HepG2 (cell line): ENCODE measurements at regions not wholly inside any gene's neighbourhood (a gene's known extent, or its start where the extent isn't known, plus 50 kb on each side); places are given as distances from the start of the nearest gene placed in this dataset.

Source experiments
- ATAC-seq: fragments of 200-7000 bp; cut with Tn5 transposase; 3 replicates; pipeline ENCODE4 v1.9.1; 2020; ENCODE audit warnings: mild to moderate bottlenecking, moderate library complexity
- BruUV-seq: library from RNA; stranded (reverse); fragments of 400-500 nt; replicated peaks from 2 replicates; lab custom pipeline; 2021; lab: Mats Ljungman, UMichigan
- CTCF ChIA-PET: fragments of 300-600 bp; formaldehyde crosslinking; extraction: SDS; loops from one replicate; lab custom pipeline; 2021; ENCODE audit warnings: low total read pairs, inconsistent platforms, low intra/inter-chr PET ratio; lab: Yijun Ruan, JAX
- POLR2A ChIA-PET: fragments of 350-600 bp; sonication (Branson Sonifier 250); formaldehyde crosslinking; loops from one replicate; lab custom pipeline; 2020; ENCODE audit warnings: antibody characterized with exemption, inconsistent platforms; lab: Yijun Ruan, JAX
- DNase-seq: peaks from one replicate; pipeline ENCODE4 v3.0.0-alpha.2; 2015; ENCODE audit warnings: low spot score
- FAIRE-seq: peaks from 3 replicates; lab custom pipeline; 2011; peaks lifted over from hg19 to GRCh38; lab: Jason Lieb, UNC
- H2AFZ ChIP-seq: one replicate; pipeline ENCODE4 v1.6.1; 2011; ENCODE audit warnings: low read length, inconsistent platforms
- H3K27ac ChIP-seq: fragments of 300-600 bp; 3 replicates; pipeline ENCODE4 v1.8.0; 2011; ENCODE audit warnings: mixed run types, mild to moderate bottlenecking, mixed read lengths, low read length, inconsistent platforms; ENCODE audit not compliant: insufficient read depth; ENCODE audit errors: extremely low read length
- H3K27me3 ChIP-seq, 2 experiments: fragments of 200-600 bp in 1 of 2; 2 replicates in 1 of 2; 3 replicates in 1 of 2; pipeline versions ENCODE4 v1.6.0 to v1.8.0; 2011; ENCODE audit warnings: low read length in 2 of 2, mild to moderate bottlenecking in 2 of 2, moderate library complexity in 2 of 2, inconsistent platforms in 1 of 2; ENCODE audit not compliant: insufficient read depth in 2 of 2, control insufficient read depth in 1 of 2
- H3K36me3 ChIP-seq, 2 experiments: fragments of 200-600 bp in 1 of 2; replicated peaks in 1 of 2; 2 replicates in 1 of 2; 3 replicates in 1 of 2; pipeline versions ENCODE4 v1.5.1 to v1.8.0; 2011; ENCODE audit warnings: low read length in 2 of 2, inconsistent platforms in 1 of 2; ENCODE audit not compliant: insufficient read depth in 2 of 2, control insufficient read depth in 1 of 2
- H3K4me1 ChIP-seq: 2 replicates; pipeline ENCODE4 v1.5.1; 2012; ENCODE audit warnings: low read length, inconsistent platforms; ENCODE audit not compliant: insufficient read depth
- H3K4me2 ChIP-seq: 2 replicates; pipeline ENCODE4 v1.6.0; 2011; ENCODE audit warnings: low read depth, low read length, inconsistent platforms
- H3K4me3 ChIP-seq, 3 experiments: fragments of 200-600 bp in 1 of 3; sonication (generic), shearing (Covaris generic) in 1 of 3; replicated peaks in 1 of 3; 2 replicates each; pipeline ENCODE4 v1.5.1; 2011 to 2016; ENCODE audit warnings: low read length in 3 of 3, inconsistent platforms in 2 of 3, low read depth in 2 of 3, mild to moderate bottlenecking in 2 of 3, control low read depth in 1 of 3, mixed read lengths in 1 of 3; ENCODE audit not compliant: insufficient read depth in 1 of 3
- H3K79me2 ChIP-seq: one replicate; pipeline ENCODE4 v1.6.1; 2011; ENCODE audit warnings: low read length, inconsistent platforms; ENCODE audit not compliant: insufficient read depth
- H3K9ac ChIP-seq: 2 replicates; pipeline ENCODE4 v1.6.0; 2011; ENCODE audit warnings: mild to moderate bottlenecking, low read depth, low read length, inconsistent platforms; ENCODE audit not compliant: insufficient read depth
- H3K9me3 ChIP-seq: 2 replicates; pipeline ENCODE4 v1.5.1; 2012; ENCODE audit warnings: mild to moderate bottlenecking, low read length
- H4K20me1 ChIP-seq: 2 replicates; pipeline ENCODE4 v1.6.0; 2011; ENCODE audit warnings: inconsistent platforms, mild to moderate bottlenecking, low read length, moderate library complexity; ENCODE audit not compliant: insufficient read depth
- CBX2 ChIP-seq, 2 experiments: fragments of 200-600 bp in 1 of 2; sonication (generic); formaldehyde crosslinking in 1 of 2; IDR thresholded peaks; 2 replicates each; pipeline versions ENCODE4 v1.7.0 to v1.8.1; 2018 to 2022; ENCODE audit warnings: low read depth in 2 of 2, low read length in 1 of 2, mild to moderate bottlenecking in 1 of 2, missing genetic modification reagents in 1 of 2
- GATAD1 ChIP-seq: IDR thresholded peaks from 2 replicates; pipeline ENCODE4 v1.6.1; 2016; ENCODE audit warnings: missing genetic modification reagents, missing compliant biosample characterization
- JUNB ChIP-seq: sonication (generic); formaldehyde crosslinking; IDR thresholded peaks from 2 replicates; pipeline ENCODE4 v1.8.0; 2022; ENCODE audit warnings: missing genetic modification reagents, mild to moderate bottlenecking, borderline replicate concordance
- MEIS2 ChIP-seq: sonication (generic); formaldehyde crosslinking; IDR thresholded peaks from 2 replicates; pipeline ENCODE4 v1.9.0; 2021; ENCODE audit warnings: mild to moderate bottlenecking, missing genetic modification reagents
- POLR2A ChIP-seq, 2 experiments: IDR thresholded peaks; 2 replicates each; pipeline ENCODE4 v1.6.1; 2011; ENCODE audit warnings: low read depth in 2 of 2, low read length in 2 of 2, mild to moderate bottlenecking in 1 of 2, moderate library complexity in 1 of 2; ENCODE audit not compliant: insufficient read depth in 1 of 2
- REXO4 ChIP-seq: sonication (generic); formaldehyde crosslinking; IDR thresholded peaks from 2 replicates; pipeline ENCODE4 v1.8.0; 2022; ENCODE audit warnings: missing genetic modification reagents, mild to moderate bottlenecking, borderline replicate concordance
- SP140L ChIP-seq: sonication (generic); formaldehyde crosslinking; IDR thresholded peaks from 2 replicates; pipeline ENCODE4 v1.4.0; 2020; ENCODE audit warnings: missing genetic modification reagents, borderline replicate concordance
- ZFP62 ChIP-seq: sonication (generic); formaldehyde crosslinking; IDR thresholded peaks from 2 replicates; pipeline ENCODE4 v1.4.0; 2020; ENCODE audit warnings: missing genetic modification reagents
- ZNF121 ChIP-seq: sonication (generic); formaldehyde crosslinking; IDR thresholded peaks from 2 replicates; pipeline ENCODE4 v1.5.0; 2020; ENCODE audit warnings: mild to moderate bottlenecking, missing genetic modification reagents
- ZNF333 ChIP-seq: sonication (generic); formaldehyde crosslinking; IDR thresholded peaks from 2 replicates; pipeline ENCODE4 v1.4.0; 2020; ENCODE audit warnings: mild to moderate bottlenecking, missing genetic modification reagents, borderline replicate concordance
- ZNF451 ChIP-seq: sonication (generic); formaldehyde crosslinking; IDR thresholded peaks from 2 replicates; pipeline ENCODE4 v1.5.0; 2020; ENCODE audit warnings: mild to moderate bottlenecking, missing genetic modification reagents
- ZZZ3 ChIP-seq: sonication (generic); formaldehyde crosslinking; IDR thresholded peaks from 2 replicates; pipeline ENCODE4 v1.4.0; 2020; ENCODE audit warnings: missing genetic modification reagents, mild to moderate bottlenecking, borderline replicate concordance
- WGBS: methylation state at CpG from one replicate; pipeline ENCODE4 v1.1.6; 2017; ENCODE audit warnings: low lambda C conversion rate; 5-methylcytosine and 5-hydroxymethylcytosine counted together
- in situ Hi-C: cut with HindIII; loops from 2 replicates; pipeline ENCODE4 v1.10.0; 2017; ENCODE audit warnings: low pct_unique_long_range_greater_than_20kb; ENCODE audit not compliant: extremely low pct_ligation_motif_present
- intact Hi-C: fragments of 100-400 bp; cut with micrococcal nuclease; formaldehyde crosslinking; loops from one replicate; pipeline ENCODE4 v1.10.0; 2022; ENCODE audit not compliant: unreplicated experiment
- TF ChIP-seq, protein P1 (sequence below): sonication (generic); formaldehyde crosslinking; IDR thresholded peaks from 2 replicates; pipeline ENCODE4 v1.5.1; 2020; ENCODE audit warnings: missing genetic modification reagents, mild to moderate bottlenecking, borderline replicate concordance
- TF ChIP-seq, protein P2 (sequence below): sonication (generic); formaldehyde crosslinking; conservative IDR thresholded peaks from 2 replicates; pipeline ENCODE4 v1.4.0; 2020; ENCODE audit warnings: missing genetic modification reagents
- TF ChIP-seq, protein P3 (sequence below): sonication (generic); formaldehyde crosslinking; conservative IDR thresholded peaks from 2 replicates; pipeline ENCODE4 v1.4.0; 2020; ENCODE audit warnings: missing genetic modification reagents
- TF ChIP-seq, protein P4 (sequence below): sonication (generic); formaldehyde crosslinking; conservative IDR thresholded peaks from 2 replicates; pipeline ENCODE4 v1.4.0; 2020; ENCODE audit warnings: mild to moderate bottlenecking, missing genetic modification reagents, moderate library complexity

DNA sequence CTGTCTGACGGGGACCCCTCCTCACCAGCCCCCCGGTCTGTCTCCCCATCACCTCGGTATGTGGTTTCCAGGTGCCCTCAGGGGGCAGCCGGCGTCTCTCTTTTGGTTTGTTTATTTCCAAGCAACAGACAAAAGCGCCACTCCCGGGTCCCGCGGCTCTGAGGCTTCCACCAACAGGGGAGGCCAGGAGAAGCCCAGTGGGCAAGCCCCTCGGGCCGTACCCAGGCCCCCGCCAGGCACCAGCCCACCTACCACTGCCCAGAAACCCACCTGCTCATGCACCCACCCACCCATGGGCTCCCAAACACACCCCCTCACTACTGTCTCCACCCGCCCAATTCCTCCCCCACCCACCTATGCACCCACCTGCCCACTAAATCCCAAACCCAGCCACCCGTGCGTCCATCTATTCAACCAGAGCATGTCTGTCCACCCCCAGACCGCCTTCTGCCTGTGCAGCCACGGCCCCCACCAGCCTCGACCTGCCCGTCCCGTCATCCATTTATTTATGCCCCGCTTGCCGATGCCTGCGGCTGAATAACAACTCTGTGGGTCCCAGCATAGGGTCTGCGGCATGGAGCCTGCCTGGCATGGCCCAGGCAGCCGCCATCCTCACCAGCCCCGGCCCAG, 129.8 kb downstream of the FAM53A start:
- Histone ChIP-seq H2AFZ (no peak overlapping the region), H3K9ac (no peak overlapping the region), H3K27me3 (peaks cover 15 to 71% of the 10 kb centered on the region in 2 experiments), H3K4me2 (no peak overlapping the region), H3K4me1 (no peaks in the 10 kb centered on the region), H3K4me3 (no peak overlapping the region), H3K27ac (no peak overlapping the region), H3K79me2 (no peaks in the 10 kb centered on the region), H3K36me3 (no peaks in the 10 kb centered on the region), H3K9me3 (no peaks in the 10 kb centered on the region), H4K20me1 (0 out of 2 replicates have a peak, but pooled peaks cover 3% of the 10 kb centered on the region)
- no TSS peak for BruUV-seq
- TF ChIP-seq REXO4 (CRISPR knock-in tag) (no peak), JUNB (CRISPR knock-in tag) (no peak), CBX2 (IDR thresholded peaks at IDR 0.05; ENCODE audit: low read depth, low read length) (no peak), CBX2 (CRISPR knock-in tag; IDR thresholded peaks at IDR 0.05; ENCODE audit: low read depth) (no peak), ZNF333 (CRISPR knock-in tag) (no peak), ZNF451 (CRISPR knock-in tag) (no peak), POLR2A (IDR thresholded peaks at IDR 0.05; ENCODE audit: insufficient read depth in 1 of 2, low read depth in 2 of 2, low read length in 2 of 2) (no peak), SP140L (CRISPR knock-in tag) (no peak), ZNF121 (no peak), ZZZ3 (CRISPR knock-in tag) (no peak), ZFP62 (CRISPR knock-in tag) (no peak), GATAD1 (no peak), MEIS2 (CRISPR knock-in tag) (no peak)
- TF ChIP-seq, protein P1, sequence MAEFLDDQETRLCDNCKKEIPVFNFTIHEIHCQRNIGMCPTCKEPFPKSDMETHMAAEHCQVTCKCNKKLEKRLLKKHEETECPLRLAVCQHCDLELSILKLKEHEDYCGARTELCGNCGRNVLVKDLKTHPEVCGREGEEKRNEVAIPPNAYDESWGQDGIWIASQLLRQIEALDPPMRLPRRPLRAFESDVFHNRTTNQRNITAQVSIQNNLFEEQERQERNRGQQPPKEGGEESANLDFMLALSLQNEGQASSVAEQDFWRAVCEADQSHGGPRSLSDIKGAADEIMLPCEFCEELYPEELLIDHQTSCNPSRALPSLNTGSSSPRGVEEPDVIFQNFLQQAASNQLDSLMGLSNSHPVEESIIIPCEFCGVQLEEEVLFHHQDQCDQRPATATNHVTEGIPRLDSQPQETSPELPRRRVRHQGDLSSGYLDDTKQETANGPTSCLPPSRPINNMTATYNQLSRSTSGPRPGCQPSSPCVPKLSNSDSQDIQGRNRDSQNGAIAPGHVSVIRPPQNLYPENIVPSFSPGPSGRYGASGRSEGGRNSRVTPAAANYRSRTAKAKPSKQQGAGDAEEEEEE (CRISPR knock-in tag) = no peak
- TF ChIP-seq, protein P2, sequence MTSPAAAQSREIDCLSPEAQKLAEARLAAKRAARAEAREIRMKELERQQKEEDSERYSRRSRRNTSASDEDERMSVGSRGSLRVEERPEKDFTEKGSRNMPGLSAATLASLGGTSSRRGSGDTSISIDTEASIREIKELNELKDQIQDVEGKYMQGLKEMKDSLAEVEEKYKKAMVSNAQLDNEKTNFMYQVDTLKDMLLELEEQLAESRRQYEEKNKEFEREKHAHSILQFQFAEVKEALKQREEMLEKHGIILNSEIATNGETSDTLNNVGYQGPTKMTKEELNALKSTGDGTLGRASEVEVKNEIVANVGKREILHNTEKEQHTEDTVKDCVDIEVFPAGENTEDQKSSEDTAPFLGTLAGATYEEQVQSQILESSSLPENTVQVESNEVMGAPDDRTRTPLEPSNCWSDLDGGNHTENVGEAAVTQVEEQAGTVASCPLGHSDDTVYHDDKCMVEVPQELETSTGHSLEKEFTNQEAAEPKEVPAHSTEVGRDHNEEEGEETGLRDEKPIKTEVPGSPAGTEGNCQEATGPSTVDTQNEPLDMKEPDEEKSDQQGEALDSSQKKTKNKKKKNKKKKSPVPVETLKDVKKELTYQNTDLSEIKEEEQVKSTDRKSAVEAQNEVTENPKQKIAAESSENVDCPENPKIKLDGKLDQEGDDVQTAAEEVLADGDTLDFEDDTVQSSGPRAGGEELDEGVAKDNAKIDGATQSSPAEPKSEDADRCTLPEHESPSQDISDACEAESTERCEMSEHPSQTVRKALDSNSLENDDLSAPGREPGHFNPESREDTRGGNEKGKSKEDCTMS = no peak
- TF ChIP-seq, protein P3, sequence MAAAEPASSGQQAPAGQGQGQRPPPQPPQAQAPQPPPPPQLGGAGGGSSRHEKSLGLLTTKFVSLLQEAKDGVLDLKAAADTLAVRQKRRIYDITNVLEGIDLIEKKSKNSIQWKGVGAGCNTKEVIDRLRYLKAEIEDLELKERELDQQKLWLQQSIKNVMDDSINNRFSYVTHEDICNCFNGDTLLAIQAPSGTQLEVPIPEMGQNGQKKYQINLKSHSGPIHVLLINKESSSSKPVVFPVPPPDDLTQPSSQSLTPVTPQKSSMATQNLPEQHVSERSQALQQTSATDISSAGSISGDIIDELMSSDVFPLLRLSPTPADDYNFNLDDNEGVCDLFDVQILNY (CRISPR knock-in tag) = no peak
- TF ChIP-seq, protein P4, sequence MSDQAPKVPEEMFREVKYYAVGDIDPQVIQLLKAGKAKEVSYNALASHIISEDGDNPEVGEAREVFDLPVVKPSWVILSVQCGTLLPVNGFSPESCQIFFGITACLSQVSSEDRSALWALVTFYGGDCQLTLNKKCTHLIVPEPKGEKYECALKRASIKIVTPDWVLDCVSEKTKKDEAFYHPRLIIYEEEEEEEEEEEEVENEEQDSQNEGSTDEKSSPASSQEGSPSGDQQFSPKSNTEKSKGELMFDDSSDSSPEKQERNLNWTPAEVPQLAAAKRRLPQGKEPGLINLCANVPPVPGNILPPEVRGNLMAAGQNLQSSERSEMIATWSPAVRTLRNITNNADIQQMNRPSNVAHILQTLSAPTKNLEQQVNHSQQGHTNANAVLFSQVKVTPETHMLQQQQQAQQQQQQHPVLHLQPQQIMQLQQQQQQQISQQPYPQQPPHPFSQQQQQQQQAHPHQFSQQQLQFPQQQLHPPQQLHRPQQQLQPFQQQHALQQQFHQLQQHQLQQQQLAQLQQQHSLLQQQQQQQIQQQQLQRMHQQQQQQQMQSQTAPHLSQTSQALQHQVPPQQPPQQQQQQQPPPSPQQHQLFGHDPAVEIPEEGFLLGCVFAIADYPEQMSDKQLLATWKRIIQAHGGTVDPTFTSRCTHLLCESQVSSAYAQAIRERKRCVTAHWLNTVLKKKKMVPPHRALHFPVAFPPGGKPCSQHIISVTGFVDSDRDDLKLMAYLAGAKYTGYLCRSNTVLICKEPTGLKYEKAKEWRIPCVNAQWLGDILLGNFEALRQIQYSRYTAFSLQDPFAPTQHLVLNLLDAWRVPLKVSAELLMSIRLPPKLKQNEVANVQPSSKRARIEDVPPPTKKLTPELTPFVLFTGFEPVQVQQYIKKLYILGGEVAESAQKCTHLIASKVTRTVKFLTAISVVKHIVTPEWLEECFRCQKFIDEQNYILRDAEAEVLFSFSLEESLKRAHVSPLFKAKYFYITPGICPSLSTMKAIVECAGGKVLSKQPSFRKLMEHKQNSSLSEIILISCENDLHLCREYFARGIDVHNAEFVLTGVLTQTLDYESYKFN (CRISPR knock-in tag) = no peak
- ChIA-PET POLR2A (no interaction called here), CTCF (no interaction called here)
- 8% methylated on average over 19 of the region's 26 CpGs for WGBS
- intact Hi-C loops (no loop called here), in situ Hi-C loops (no loop called here)
- FAIRE-seq (no peak), ATAC-seq (no peak), DNase-seq (no peak)
